Gastrocnemius medialis (tissue), 4 donors: ENCODE measurements at regions not wholly inside any gene's neighbourhood (a gene's known extent, or its start where the extent isn't known, plus 50 kb on each side); places are given as distances from the start of the nearest gene placed in this dataset.

Experiments used
- POLR2A ChIP-seq, 2 donors: fragments of 450-650 bp; IDR thresholded peaks; one replicate each; pipeline ENCODE4 v1.6.1; 2017; ENCODE audit warnings: antibody characterized with exemption in 2 of 2, mild to moderate bottlenecking in 2 of 2, moderate library complexity in 2 of 2
- TF ChIP-seq, protein P1 (sequence below), 5 experiments: fragments of 450-650 bp in 3 of 5; fragments of 200-600 bp in 2 of 5; sonication (generic) in 2 of 5; IDR thresholded peaks in 4 of 5; conservative IDR thresholded peaks in 1 of 5; 1 replicate in 4 of 5; 2 replicates in 1 of 5; pipeline ENCODE4 v1.5.1; 2016 to 2019; ENCODE audit warnings: antibody characterized with exemption in 5 of 5, mild to moderate bottlenecking in 3 of 5, moderate library complexity in 3 of 5

GRCh38 chr1:60695716-60696171, 386.6 kb upstream of the NFIA start:
- TF ChIP-seq, protein P1, sequence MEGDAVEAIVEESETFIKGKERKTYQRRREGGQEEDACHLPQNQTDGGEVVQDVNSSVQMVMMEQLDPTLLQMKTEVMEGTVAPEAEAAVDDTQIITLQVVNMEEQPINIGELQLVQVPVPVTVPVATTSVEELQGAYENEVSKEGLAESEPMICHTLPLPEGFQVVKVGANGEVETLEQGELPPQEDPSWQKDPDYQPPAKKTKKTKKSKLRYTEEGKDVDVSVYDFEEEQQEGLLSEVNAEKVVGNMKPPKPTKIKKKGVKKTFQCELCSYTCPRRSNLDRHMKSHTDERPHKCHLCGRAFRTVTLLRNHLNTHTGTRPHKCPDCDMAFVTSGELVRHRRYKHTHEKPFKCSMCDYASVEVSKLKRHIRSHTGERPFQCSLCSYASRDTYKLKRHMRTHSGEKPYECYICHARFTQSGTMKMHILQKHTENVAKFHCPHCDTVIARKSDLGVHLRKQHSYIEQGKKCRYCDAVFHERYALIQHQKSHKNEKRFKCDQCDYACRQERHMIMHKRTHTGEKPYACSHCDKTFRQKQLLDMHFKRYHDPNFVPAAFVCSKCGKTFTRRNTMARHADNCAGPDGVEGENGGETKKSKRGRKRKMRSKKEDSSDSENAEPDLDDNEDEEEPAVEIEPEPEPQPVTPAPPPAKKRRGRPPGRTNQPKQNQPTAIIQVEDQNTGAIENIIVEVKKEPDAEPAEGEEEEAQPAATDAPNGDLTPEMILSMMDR (IDR thresholded peaks at IDR 0.05 in 4 of 5, conservative IDR thresholded peaks at IDR 0.05 in 1 of 5): no peak
- no peak for TF ChIP-seq POLR2A (IDR thresholded peaks at IDR 0.05)
